Transverse colon (tissue), 4 donors: ENCODE measurements at regions not wholly inside any gene's neighbourhood (a gene's known extent, or its start where the extent isn't known, plus 50 kb on each side); places are given as distances from the start of the nearest gene placed in this dataset.

Source experiments
- EP300 ChIP-seq: sonication (generic); formaldehyde crosslinking; IDR thresholded peaks from one replicate; pipeline ENCODE4 v1.6.1; 2017; ENCODE audit warnings: antibody characterized with exemption, low read depth
- POLR2A ChIP-seq: fragments of 450-650 bp; IDR thresholded peaks from one replicate; pipeline ENCODE4 v1.6.1; 2016; ENCODE audit warnings: antibody characterized with exemption, mild to moderate bottlenecking, moderate library complexity
- POLR2AphosphoS5 ChIP-seq, 3 donors: sonication (generic); formaldehyde crosslinking; IDR thresholded peaks; one replicate each; pipeline ENCODE4 v1.6.1; 2016; ENCODE audit warnings: antibody characterized with exemption in 3 of 3
- TF ChIP-seq, protein P1 (sequence below), 5 experiments: fragments of 200-600 bp in 3 of 5; fragments of 450-650 bp in 2 of 5; sonication (generic) in 3 of 5; IDR thresholded peaks; 1 replicate in 2 of 5; 2 replicates in 3 of 5; pipeline ENCODE4 v1.5.1; 2016 to 2017; ENCODE audit warnings: antibody characterized with exemption in 5 of 5, inconsistent platforms in 3 of 5, mild to moderate bottlenecking in 2 of 5, moderate library complexity in 1 of 5

DNA sequence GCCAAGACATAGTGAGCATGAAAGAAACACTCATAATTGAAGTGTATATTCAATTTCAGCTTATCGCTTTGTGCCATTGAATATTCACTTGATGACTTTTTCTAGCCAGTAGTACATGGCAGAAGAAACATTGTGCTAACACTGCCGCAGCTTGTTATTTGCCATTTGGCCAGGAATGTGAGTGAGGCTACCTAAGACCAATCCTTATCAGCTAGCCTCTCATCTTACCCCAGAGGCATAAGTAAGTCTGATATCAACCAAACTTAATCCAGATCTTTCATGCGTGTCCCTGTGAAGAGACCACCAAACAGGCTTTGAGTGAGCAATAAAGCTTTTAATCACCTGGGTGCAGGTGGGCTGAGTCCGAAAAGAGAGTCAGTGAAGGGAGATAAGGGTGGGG, 586.0 kb upstream of the MBL2 start:
- TF ChIP-seq POLR2A (no peak), EP300 (no peak), POLR2AphosphoS5 (IDR thresholded peaks at IDR 0.05) (no peak)
- TF ChIP-seq, protein P1, sequence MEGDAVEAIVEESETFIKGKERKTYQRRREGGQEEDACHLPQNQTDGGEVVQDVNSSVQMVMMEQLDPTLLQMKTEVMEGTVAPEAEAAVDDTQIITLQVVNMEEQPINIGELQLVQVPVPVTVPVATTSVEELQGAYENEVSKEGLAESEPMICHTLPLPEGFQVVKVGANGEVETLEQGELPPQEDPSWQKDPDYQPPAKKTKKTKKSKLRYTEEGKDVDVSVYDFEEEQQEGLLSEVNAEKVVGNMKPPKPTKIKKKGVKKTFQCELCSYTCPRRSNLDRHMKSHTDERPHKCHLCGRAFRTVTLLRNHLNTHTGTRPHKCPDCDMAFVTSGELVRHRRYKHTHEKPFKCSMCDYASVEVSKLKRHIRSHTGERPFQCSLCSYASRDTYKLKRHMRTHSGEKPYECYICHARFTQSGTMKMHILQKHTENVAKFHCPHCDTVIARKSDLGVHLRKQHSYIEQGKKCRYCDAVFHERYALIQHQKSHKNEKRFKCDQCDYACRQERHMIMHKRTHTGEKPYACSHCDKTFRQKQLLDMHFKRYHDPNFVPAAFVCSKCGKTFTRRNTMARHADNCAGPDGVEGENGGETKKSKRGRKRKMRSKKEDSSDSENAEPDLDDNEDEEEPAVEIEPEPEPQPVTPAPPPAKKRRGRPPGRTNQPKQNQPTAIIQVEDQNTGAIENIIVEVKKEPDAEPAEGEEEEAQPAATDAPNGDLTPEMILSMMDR (IDR thresholded peaks at IDR 0.05) = no peak
